K562 (cell line): ENCODE measurements at regions not wholly inside any gene's neighbourhood (a gene's known extent, or its start where the extent isn't known, plus 50 kb on each side); places are given as distances from the start of the nearest gene placed in this dataset.

Experiments
- CEBPG ChIP-seq, 3 experiments: fragments of 200-800 bp in 1 of 3; sonication (Bioruptor generic) in 1 of 3; sonication (generic) in 1 of 3; formaldehyde crosslinking in 1 of 3; IDR thresholded peaks in 2 of 3; conservative IDR thresholded peaks in 1 of 3; 2 replicates each; pipeline versions ENCODE4 v1.6.1 to v1.8.0; 2016 to 2022; ENCODE audit warnings: missing compliant biosample characterization in 2 of 3, missing genetic modification characterization in 2 of 3, mild to moderate bottlenecking in 1 of 3, missing genetic modification reagents in 1 of 3
- MAZ ChIP-seq, 2 experiments: fragments of 450-650 bp in 1 of 2; sonication (generic) in 1 of 2; formaldehyde crosslinking; IDR thresholded peaks in 1 of 2; conservative IDR thresholded peaks in 1 of 2; 2 replicates each; pipeline versions ENCODE4 v1.4.0 to v1.5.0; 2020; ENCODE audit warnings: mild to moderate bottlenecking in 1 of 2, missing genetic modification reagents in 1 of 2
- MEF2D ChIP-seq: conservative IDR thresholded peaks from 2 replicates; pipeline ENCODE4 v1.6.1; 2016; ENCODE audit warnings: low read depth, missing genetic modification characterization, missing compliant biosample characterization
- PML ChIP-seq: IDR thresholded peaks from 2 replicates; pipeline ENCODE4 v1.6.1; 2012; ENCODE audit warnings: low read length, inconsistent platforms
- ZNF124 ChIP-seq: sonication (generic); formaldehyde crosslinking; IDR thresholded peaks from 2 replicates; pipeline ENCODE4 v1.8.1; 2022; ENCODE audit warnings: missing genetic modification reagents
- TF ChIP-seq, protein P1 (sequence below): fragments of 450-650 bp; formaldehyde crosslinking; IDR thresholded peaks from 2 replicates; pipeline ENCODE4 v1.4.0; 2022; ENCODE audit warnings: missing genetic modification characterization

DNA sequence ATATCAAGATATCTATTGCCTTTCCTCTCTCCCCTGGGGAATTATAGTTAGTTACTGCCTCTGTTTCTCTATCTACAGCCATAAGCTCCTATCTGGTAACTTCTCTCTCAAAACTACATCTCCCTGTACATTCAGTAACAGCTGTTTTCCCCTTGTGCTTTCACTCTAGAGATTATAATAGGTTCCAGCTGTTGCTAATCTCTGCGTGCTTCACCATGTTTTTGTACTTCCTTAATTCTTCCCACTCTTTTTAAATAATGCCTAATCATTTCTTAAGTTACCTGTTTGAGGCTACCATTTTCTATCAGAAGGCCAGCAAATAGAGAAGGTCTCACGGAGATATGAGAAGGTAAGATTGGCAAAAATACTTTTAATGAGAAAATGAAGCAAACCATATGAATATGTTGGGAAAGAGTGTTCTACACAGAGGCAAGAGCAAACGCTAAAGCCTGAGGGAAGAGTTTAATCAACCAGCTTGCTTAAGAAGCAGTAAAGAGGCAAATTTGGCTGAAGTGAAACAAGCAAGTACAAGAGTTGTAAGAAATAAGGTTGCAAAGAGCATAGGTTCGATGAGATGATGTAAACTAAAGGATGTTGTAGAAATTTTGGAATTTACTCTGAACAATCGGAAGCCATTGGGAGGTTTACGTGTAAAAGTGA lies 101.9 kb upstream of the HGF start:
- TF ChIP-seq ZNF124 (CRISPR knock-in tag), result no peak
- no peak for TF ChIP-seq PML
- no peak for TF ChIP-seq CEBPG (CRISPR knock-in tag; IDR thresholded peaks at IDR 0.05)
- no peak for TF ChIP-seq CEBPG (tag; conservative IDR thresholded peaks at IDR 0.05 in 1 of 2, IDR thresholded peaks at IDR 0.05 in 1 of 2)
- TF ChIP-seq MEF2D (tag), result no peak
- TF ChIP-seq MAZ (CRISPR knock-in tag; conservative IDR thresholded peaks at IDR 0.05 in 1 of 2, IDR thresholded peaks at IDR 0.05 in 1 of 2), result no peak
- TF ChIP-seq, protein P1, sequence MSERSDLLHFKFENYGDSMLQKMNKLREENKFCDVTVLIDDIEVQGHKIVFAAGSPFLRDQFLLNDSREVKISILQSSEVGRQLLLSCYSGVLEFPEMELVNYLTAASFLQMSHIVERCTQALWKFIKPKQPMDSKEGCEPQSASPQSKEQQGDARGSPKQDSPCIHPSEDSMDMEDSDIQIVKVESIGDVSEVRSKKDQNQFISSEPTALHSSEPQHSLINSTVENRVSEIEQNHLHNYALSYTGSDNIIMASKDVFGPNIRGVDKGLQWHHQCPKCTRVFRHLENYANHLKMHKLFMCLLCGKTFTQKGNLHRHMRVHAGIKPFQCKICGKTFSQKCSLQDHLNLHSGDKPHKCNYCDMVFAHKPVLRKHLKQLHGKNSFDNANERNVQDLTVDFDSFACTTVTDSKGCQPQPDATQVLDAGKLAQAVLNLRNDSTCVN, result no peak
